ENCODE measurements at regions not wholly inside any gene's neighbourhood (a gene's known extent, or its start where the extent isn't known, plus 50 kb on each side); places are given as distances from the start of the nearest gene placed in this dataset.

DNA sequence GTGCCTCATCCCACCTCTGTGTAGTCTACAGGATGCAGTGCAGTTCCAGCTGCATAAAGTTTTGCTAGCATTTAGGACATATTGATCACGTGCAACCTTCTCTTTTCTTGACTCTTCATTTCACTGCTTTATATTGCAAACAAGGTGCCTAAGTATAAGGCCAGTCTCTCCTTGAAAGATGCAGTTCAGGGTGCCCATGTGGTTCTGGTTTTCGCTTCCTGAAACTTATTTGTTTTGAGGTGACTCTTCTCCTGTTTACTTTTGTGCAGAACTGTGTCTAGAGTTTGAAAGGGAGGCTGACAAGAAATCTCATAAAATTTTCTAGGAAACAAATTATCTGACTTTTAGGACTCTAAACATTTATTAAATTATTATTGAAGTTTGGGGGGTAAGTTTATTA, 189.9 kb downstream of the UBE2E3 start:
- H3K4me3 ChIP-seq (ENCODE audit: low read depth, low read length), result no peak overlapping the region
- POLR2A ChIA-PET, result no interaction called here
- CTCF ChIA-PET, result no interaction called here
- TF ChIP-seq, protein P1, sequence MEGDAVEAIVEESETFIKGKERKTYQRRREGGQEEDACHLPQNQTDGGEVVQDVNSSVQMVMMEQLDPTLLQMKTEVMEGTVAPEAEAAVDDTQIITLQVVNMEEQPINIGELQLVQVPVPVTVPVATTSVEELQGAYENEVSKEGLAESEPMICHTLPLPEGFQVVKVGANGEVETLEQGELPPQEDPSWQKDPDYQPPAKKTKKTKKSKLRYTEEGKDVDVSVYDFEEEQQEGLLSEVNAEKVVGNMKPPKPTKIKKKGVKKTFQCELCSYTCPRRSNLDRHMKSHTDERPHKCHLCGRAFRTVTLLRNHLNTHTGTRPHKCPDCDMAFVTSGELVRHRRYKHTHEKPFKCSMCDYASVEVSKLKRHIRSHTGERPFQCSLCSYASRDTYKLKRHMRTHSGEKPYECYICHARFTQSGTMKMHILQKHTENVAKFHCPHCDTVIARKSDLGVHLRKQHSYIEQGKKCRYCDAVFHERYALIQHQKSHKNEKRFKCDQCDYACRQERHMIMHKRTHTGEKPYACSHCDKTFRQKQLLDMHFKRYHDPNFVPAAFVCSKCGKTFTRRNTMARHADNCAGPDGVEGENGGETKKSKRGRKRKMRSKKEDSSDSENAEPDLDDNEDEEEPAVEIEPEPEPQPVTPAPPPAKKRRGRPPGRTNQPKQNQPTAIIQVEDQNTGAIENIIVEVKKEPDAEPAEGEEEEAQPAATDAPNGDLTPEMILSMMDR (IDR thresholded peaks at IDR 0.05; ENCODE audit: insufficient read depth, low read length, missing control alignments), result no peak
- no peak for DNase-seq (ENCODE audit: low read depth, low spot score)

DNA sequence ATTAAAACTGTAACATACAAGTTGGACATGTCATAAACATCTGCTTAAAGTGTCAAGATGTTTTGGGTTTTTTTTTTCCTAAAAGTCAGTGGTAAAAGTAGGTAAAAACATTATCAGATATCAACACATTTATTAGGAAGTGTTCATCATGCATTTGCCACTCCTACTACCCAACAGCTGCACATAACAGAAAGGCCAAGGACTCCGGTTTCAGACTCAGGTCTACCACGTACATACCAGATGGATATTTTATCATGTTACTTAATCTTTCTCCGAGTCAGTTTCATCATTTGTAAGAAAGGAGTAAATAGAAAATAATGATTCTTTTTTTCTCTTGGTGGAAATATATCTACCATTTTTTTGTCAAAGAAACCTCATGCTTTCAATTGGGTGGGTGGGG, 192.3 kb downstream of the UBE2E3 start:
- ChIA-PET POLR2A (no interaction called here), CTCF (no interaction called here)
- H3K4me3 ChIP-seq (ENCODE audit: low read depth, low read length), result no peak overlapping the region
- DNase-seq (ENCODE audit: low read depth, low spot score), result no peak
- TF ChIP-seq, protein P1 (IDR thresholded peaks at IDR 0.05; ENCODE audit: insufficient read depth, low read length, missing control alignments), result no peak

DNA sequence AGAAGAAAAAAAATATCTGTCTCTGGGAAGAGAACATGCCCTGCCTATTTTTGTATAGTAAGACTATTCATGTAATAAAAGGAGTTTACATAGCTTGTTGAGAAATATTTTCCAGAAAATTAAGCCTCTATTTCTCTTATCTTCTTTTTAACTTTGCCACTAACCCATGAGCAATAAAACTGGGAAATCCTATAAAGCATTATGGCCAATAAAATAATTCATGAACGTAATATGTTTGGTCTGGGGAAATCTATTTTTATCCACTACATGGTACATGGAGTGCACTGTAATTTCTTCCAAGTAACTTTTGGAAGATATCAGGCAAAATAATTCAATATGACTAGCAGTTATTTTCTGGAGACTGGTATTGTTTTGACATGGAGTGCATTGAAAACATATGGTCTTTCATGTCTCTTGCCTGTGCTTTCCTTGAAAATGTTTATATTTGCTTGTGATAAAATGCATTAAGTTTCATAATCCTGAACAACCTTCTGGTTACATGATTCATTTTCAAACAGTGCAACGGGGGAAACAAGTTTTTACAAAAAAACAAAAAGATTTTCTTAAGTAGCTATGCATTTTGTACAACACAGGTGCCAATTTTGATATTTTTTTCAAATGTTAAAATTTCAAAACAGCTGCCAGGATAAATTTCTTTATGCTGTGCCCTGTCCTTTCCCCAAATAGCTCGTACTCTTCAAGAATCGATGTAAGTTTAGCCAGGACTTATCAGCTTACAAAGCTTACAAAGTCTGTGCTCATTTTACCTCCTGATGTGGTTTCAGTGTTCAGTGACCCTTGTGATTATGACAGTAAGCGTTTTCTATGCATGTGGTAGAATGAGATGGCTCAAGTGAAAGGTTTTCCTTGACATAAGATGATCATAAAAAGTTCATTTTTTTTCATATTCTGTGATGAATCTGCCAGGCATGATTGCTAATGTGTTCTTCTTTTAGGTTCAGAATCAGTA, 194.5 kb downstream of the UBE2E3 start:
- no peak for DNase-seq (ENCODE audit: low read depth, low spot score)
- TF ChIP-seq, protein P1 (IDR thresholded peaks at IDR 0.05; ENCODE audit: insufficient read depth, low read length, missing control alignments), result no peak
- ChIA-PET POLR2A (no interaction called here), CTCF (no interaction called here)
- no peak overlapping the region for H3K4me3 ChIP-seq (ENCODE audit: low read depth, low read length)

DNA sequence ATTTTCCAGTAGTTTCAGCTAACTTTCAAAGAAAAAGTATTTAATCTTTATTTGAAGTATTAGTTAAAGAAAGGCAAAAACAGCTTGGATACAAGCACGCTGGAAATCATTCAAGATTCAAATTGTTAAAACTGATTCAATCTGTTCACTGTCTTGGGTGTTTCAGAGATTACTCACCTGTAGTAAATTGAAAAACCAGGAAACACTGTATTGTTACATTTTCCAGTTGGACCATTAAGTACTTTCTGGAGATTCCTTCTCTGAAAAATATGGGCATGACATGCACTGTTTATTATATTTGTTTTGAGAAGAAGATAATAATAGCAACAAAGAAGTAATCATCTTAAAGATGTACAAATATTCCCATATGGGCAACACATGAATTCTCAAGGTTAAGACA, 196.1 kb downstream of the UBE2E3 start:
- H3K4me3 ChIP-seq (ENCODE audit: low read depth, low read length), result no peak overlapping the region
- CTCF ChIA-PET, result no interaction called here
- DNase-seq (ENCODE audit: low read depth, low spot score), result no peak
- POLR2A ChIA-PET, result no interaction called here
- TF ChIP-seq, protein P1 (IDR thresholded peaks at IDR 0.05; ENCODE audit: insufficient read depth, low read length, missing control alignments), result no peak

DNA sequence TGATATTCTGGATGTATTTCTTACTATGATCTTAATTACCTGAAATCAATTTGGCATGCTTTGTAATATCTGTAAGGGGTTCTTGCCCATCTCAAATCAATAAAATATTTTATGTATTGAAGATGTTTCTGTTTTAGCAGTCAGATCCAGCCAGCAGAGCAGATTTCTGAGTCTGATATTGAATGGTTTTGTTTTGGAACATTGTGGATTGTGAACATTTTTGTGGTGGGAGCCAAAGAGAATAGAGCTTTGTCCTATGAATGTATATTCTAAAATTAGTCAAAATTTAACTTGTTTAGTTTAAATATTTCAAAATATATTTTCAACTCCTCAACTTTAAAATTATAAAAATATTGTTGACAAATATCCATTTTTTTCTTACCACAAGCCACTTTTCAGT, 197.0 kb downstream of the UBE2E3 start:
- POLR2A ChIA-PET, result no interaction called here
- CTCF ChIA-PET, result no interaction called here
- TF ChIP-seq, protein P1 (IDR thresholded peaks at IDR 0.05; ENCODE audit: insufficient read depth, low read length, missing control alignments), result no peak
- DNase-seq (ENCODE audit: low read depth, low spot score), result no peak
- H3K4me3 ChIP-seq (ENCODE audit: low read depth, low read length), result no peak overlapping the region

DNA sequence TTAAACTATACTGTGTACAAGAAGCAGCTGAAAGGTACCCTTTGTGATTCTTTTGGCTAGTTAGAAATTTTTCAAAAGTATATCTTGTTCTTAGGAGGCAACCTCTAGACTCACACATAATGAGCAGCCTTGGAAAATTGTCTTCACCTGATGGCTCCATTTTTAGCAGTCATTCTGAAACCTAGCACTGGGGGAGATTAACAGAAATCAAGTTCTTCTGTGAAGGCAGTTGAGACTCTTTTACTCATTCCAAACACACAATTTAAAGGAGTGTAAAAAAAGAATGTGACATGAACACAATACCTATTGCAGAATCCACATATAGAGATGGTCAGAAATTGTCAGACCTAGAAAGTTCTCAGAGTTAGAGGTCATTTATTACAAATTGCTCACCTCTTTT, 197.7 kb downstream of the UBE2E3 start:
- DNase-seq (ENCODE audit: low read depth, low spot score), result no peak
- TF ChIP-seq, protein P1 (IDR thresholded peaks at IDR 0.05; ENCODE audit: insufficient read depth, low read length, missing control alignments), result no peak
- ChIA-PET CTCF (interaction anchor here (0.9 kb wide), 1 partner anchor 18 kb away, joined by 3 read pairs; no protein-coding TSS in a partner anchor), POLR2A (no interaction called here)
- H3K4me3 ChIP-seq (ENCODE audit: low read depth, low read length), result no peak overlapping the region
